HepG2 (cell line): ENCODE measurements at regions not wholly inside any gene's neighbourhood (a gene's known extent, or its start where the extent isn't known, plus 50 kb on each side); places are given as distances from the start of the nearest gene placed in this dataset.

ENCODE experiments used
- ATAC-seq: fragments of 200-7000 bp; cut with Tn5 transposase; 3 replicates; pipeline ENCODE4 v1.9.1; 2020; ENCODE audit warnings: mild to moderate bottlenecking, moderate library complexity
- BruUV-seq: library from RNA; stranded (reverse); fragments of 400-500 nt; replicated peaks from 2 replicates; lab custom pipeline; 2021; lab: Mats Ljungman, UMichigan
- CTCF ChIA-PET: fragments of 300-600 bp; formaldehyde crosslinking; extraction: SDS; loops from one replicate; lab custom pipeline; 2021; ENCODE audit warnings: low total read pairs, inconsistent platforms, low intra/inter-chr PET ratio; lab: Yijun Ruan, JAX
- POLR2A ChIA-PET: fragments of 350-600 bp; sonication (Branson Sonifier 250); formaldehyde crosslinking; loops from one replicate; lab custom pipeline; 2020; ENCODE audit warnings: antibody characterized with exemption, inconsistent platforms; lab: Yijun Ruan, JAX
- DNase-seq: peaks from one replicate; pipeline ENCODE4 v3.0.0-alpha.2; 2015; ENCODE audit warnings: low spot score
- FAIRE-seq: peaks from 3 replicates; lab custom pipeline; 2011; peaks lifted over from hg19 to GRCh38; lab: Jason Lieb, UNC
- H2AFZ ChIP-seq: one replicate; pipeline ENCODE4 v1.6.1; 2011; ENCODE audit warnings: low read length, inconsistent platforms
- H3K27ac ChIP-seq: fragments of 300-600 bp; 3 replicates; pipeline ENCODE4 v1.8.0; 2011; ENCODE audit warnings: mixed run types, mild to moderate bottlenecking, mixed read lengths, low read length, inconsistent platforms; ENCODE audit not compliant: insufficient read depth; ENCODE audit errors: extremely low read length
- H3K27me3 ChIP-seq, 2 experiments: fragments of 200-600 bp in 1 of 2; 2 replicates in 1 of 2; 3 replicates in 1 of 2; pipeline versions ENCODE4 v1.6.0 to v1.8.0; 2011; ENCODE audit warnings: low read length in 2 of 2, mild to moderate bottlenecking in 2 of 2, moderate library complexity in 2 of 2, inconsistent platforms in 1 of 2; ENCODE audit not compliant: insufficient read depth in 2 of 2, control insufficient read depth in 1 of 2
- H3K36me3 ChIP-seq, 2 experiments: fragments of 200-600 bp in 1 of 2; replicated peaks in 1 of 2; 2 replicates in 1 of 2; 3 replicates in 1 of 2; pipeline versions ENCODE4 v1.5.1 to v1.8.0; 2011; ENCODE audit warnings: low read length in 2 of 2, inconsistent platforms in 1 of 2; ENCODE audit not compliant: insufficient read depth in 2 of 2, control insufficient read depth in 1 of 2
- H3K4me1 ChIP-seq: 2 replicates; pipeline ENCODE4 v1.5.1; 2012; ENCODE audit warnings: low read length, inconsistent platforms; ENCODE audit not compliant: insufficient read depth
- H3K4me2 ChIP-seq: 2 replicates; pipeline ENCODE4 v1.6.0; 2011; ENCODE audit warnings: low read depth, low read length, inconsistent platforms
- H3K4me3 ChIP-seq, 3 experiments: fragments of 200-600 bp in 1 of 3; sonication (generic), shearing (Covaris generic) in 1 of 3; replicated peaks in 1 of 3; 2 replicates each; pipeline ENCODE4 v1.5.1; 2011 to 2016; ENCODE audit warnings: low read length in 3 of 3, inconsistent platforms in 2 of 3, low read depth in 2 of 3, mild to moderate bottlenecking in 2 of 3, control low read depth in 1 of 3, mixed read lengths in 1 of 3; ENCODE audit not compliant: insufficient read depth in 1 of 3
- H3K79me2 ChIP-seq: one replicate; pipeline ENCODE4 v1.6.1; 2011; ENCODE audit warnings: low read length, inconsistent platforms; ENCODE audit not compliant: insufficient read depth
- H3K9ac ChIP-seq: 2 replicates; pipeline ENCODE4 v1.6.0; 2011; ENCODE audit warnings: mild to moderate bottlenecking, low read depth, low read length, inconsistent platforms; ENCODE audit not compliant: insufficient read depth
- H3K9me3 ChIP-seq: 2 replicates; pipeline ENCODE4 v1.5.1; 2012; ENCODE audit warnings: mild to moderate bottlenecking, low read length
- H4K20me1 ChIP-seq: 2 replicates; pipeline ENCODE4 v1.6.0; 2011; ENCODE audit warnings: inconsistent platforms, mild to moderate bottlenecking, low read length, moderate library complexity; ENCODE audit not compliant: insufficient read depth
- HOXA5 ChIP-seq: sonication (generic); formaldehyde crosslinking; IDR thresholded peaks from 2 replicates; pipeline ENCODE4 v1.4.0; 2020; ENCODE audit warnings: missing genetic modification reagents
- MXD4 ChIP-seq: IDR thresholded peaks from 2 replicates; pipeline ENCODE4 v1.6.1; 2016; ENCODE audit warnings: mild to moderate bottlenecking, missing biosample characterization, missing genetic modification reagents
- RNF2 ChIP-seq: fragments of 450-650 bp; conservative IDR thresholded peaks from 2 replicates; pipeline ENCODE4 v1.6.1; 2016; ENCODE audit warnings: low read depth
- ZFP82 ChIP-seq: sonication (generic); formaldehyde crosslinking; IDR thresholded peaks from 2 replicates; pipeline ENCODE4 v1.5.1; 2020; ENCODE audit warnings: mild to moderate bottlenecking, missing genetic modification reagents, borderline replicate concordance
- ZNF33B ChIP-seq: sonication (generic); formaldehyde crosslinking; IDR thresholded peaks from 2 replicates; pipeline ENCODE4 v1.5.1; 2020; ENCODE audit warnings: mild to moderate bottlenecking, missing genetic modification reagents
- ZNF432 ChIP-seq: sonication (generic); formaldehyde crosslinking; IDR thresholded peaks from 2 replicates; pipeline ENCODE4 v1.5.0; 2020; ENCODE audit warnings: missing genetic modification reagents, mild to moderate bottlenecking, borderline replicate concordance
- ZNF724P ChIP-seq: sonication (generic); formaldehyde crosslinking; IDR thresholded peaks from 2 replicates; pipeline ENCODE4 v1.8.0; 2022; ENCODE audit warnings: missing genetic modification reagents, borderline replicate concordance
- WGBS: methylation state at CpG from one replicate; pipeline ENCODE4 v1.1.6; 2017; ENCODE audit warnings: low lambda C conversion rate; 5-methylcytosine and 5-hydroxymethylcytosine counted together
- in situ Hi-C: cut with HindIII; loops from 2 replicates; pipeline ENCODE4 v1.10.0; 2017; ENCODE audit warnings: low pct_unique_long_range_greater_than_20kb; ENCODE audit not compliant: extremely low pct_ligation_motif_present
- intact Hi-C: fragments of 100-400 bp; cut with micrococcal nuclease; formaldehyde crosslinking; loops from one replicate; pipeline ENCODE4 v1.10.0; 2022; ENCODE audit not compliant: unreplicated experiment
- TF ChIP-seq, protein P1 (sequence below): sonication (generic); formaldehyde crosslinking; conservative IDR thresholded peaks from 2 replicates; pipeline ENCODE4 v1.4.0; 2020; ENCODE audit warnings: missing genetic modification reagents
- TF ChIP-seq, protein P2 (sequence below): sonication (generic); formaldehyde crosslinking; IDR thresholded peaks from 2 replicates; pipeline ENCODE4 v1.8.1; 2023; ENCODE audit warnings: mild to moderate bottlenecking, missing genetic modification reagents

DNA sequence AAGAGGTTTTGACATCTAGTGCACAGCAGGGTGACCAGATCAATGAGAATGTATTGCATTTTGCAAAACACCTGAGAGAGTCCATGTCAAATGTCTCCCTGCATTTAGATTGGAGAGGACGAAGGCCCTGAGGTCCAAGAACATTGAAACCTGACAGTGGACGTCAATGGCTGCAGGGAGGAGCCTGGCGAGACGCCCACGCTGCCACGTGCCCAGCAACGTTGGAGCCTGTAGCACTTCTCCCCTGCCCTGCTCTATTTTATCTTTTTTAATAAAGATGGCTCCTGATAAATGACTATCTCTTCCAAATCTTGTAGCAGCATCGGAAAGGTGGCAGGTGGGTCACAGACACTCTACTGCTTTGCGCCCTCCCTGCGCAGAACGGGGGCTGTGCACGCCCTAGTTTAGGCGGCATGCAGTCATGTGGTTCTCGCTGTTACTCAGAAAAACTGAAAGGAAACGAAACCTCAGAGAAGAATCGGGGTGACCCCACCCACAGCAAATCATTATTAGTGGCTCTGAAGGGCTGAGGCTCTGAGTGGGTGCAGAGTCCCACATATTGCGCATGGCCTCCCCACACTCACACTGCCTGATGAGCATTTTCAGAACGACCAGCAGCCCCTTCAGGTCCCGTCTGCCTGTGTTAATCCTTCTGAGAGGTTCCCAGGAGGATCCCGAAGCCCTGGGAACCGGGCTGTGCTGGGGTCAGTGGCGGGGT, 62.5 kb upstream of the TAMM41 start:
- no peaks in the 10 kb centered on the region for H3K36me3 ChIP-seq
- ChIA-PET CTCF (no interaction called here), POLR2A (no interaction called here)
- peaks cover 2 to 27% of the 10 kb centered on the region in 2 experiments for H3K27me3 ChIP-seq
- no peaks in the 10 kb centered on the region for H3K79me2 ChIP-seq
- no peak overlapping the region for H3K4me3 ChIP-seq
- FAIRE-seq (no peak), ATAC-seq (no peak), DNase-seq (no peak)
- H3K4me1 ChIP-seq: no peaks in the 10 kb centered on the region
- intact Hi-C loops (no loop called here), in situ Hi-C loops (no loop called here)
- WGBS: 72% methylated on average over 13 of the region's 22 CpGs
- H3K9me3 ChIP-seq: no peaks in the 10 kb centered on the region
- no peak overlapping the region for H3K9ac ChIP-seq
- no TSS peak for BruUV-seq
- no peak for TF ChIP-seq ZNF33B (CRISPR knock-in tag)
- no peak for TF ChIP-seq HOXA5 (CRISPR knock-in tag)
- TF ChIP-seq ZNF432: no peak
- TF ChIP-seq, protein P1, sequence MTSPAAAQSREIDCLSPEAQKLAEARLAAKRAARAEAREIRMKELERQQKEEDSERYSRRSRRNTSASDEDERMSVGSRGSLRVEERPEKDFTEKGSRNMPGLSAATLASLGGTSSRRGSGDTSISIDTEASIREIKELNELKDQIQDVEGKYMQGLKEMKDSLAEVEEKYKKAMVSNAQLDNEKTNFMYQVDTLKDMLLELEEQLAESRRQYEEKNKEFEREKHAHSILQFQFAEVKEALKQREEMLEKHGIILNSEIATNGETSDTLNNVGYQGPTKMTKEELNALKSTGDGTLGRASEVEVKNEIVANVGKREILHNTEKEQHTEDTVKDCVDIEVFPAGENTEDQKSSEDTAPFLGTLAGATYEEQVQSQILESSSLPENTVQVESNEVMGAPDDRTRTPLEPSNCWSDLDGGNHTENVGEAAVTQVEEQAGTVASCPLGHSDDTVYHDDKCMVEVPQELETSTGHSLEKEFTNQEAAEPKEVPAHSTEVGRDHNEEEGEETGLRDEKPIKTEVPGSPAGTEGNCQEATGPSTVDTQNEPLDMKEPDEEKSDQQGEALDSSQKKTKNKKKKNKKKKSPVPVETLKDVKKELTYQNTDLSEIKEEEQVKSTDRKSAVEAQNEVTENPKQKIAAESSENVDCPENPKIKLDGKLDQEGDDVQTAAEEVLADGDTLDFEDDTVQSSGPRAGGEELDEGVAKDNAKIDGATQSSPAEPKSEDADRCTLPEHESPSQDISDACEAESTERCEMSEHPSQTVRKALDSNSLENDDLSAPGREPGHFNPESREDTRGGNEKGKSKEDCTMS: no peak
- TF ChIP-seq ZFP82 (CRISPR knock-in tag): no peak
- no peak for TF ChIP-seq RNF2
- TF ChIP-seq MXD4 (CRISPR knock-in tag): no peak
- no peak for TF ChIP-seq ZNF724P
- TF ChIP-seq, protein P2, sequence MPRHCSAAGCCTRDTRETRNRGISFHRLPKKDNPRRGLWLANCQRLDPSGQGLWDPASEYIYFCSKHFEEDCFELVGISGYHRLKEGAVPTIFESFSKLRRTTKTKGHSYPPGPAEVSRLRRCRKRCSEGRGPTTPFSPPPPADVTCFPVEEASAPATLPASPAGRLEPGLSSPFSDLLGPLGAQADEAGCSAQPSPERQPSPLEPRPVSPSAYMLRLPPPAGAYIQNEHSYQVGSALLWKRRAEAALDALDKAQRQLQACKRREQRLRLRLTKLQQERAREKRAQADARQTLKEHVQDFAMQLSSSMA: no peak
- TF ChIP-seq, all 625 proteins: peak for 0
- Histone ChIP-seq H3K27ac (no peak overlapping the region), H2AFZ (no peak overlapping the region), H4K20me1 (no peaks in the 10 kb centered on the region), H3K4me2 (no peak overlapping the region)
